ENCODE measurements at regions not wholly inside any gene's neighbourhood (a gene's known extent, or its start where the extent isn't known, plus 50 kb on each side); places are given as distances from the start of the nearest gene placed in this dataset.

GRCh38 chrX:151815398-151815797 is 80.9 kb downstream of the CNGA2 start (continued):
- TF ChIP-seq REST (IDR thresholded peaks at IDR 0.05; ENCODE audit: unreplicated experiment) = no peak

DNA sequence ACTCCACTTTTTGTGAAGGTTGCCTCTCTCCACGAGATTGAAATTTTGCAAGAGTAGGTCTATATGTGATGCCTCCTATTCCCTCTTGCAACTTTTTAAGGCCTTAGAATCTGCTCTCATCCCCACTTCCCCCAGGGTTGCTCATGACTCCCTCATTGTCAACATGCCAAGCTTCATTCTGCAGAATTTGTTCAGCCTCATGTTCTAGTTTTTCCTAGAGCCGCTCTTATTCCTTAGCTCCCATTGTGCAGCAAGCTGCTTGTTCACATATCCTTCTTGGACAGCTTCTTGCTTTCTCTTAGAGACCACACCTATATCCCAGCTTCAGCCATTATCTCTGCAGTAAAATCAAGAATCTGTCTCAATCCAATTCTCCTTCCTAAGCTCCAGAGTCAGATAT is 82.4 kb downstream of the CNGA2 start:
- Histone ChIP-seq H3K27ac (ENCODE audit: low read depth) (no peak overlapping the region), H4K20me1 (replicated peaks; ENCODE audit: insufficient read depth) (no peaks in the 10 kb centered on the region), H3K36me3 (ENCODE audit: insufficient read depth) (no peaks in the 10 kb centered on the region), H3K4me2 (no peak overlapping the region), H2AFZ (no peak overlapping the region), H3K27me3 (ENCODE audit: insufficient read depth) (no peaks in the 10 kb centered on the region), H3K4me1 (ENCODE audit: insufficient read depth) (no peaks in the 10 kb centered on the region), H3K4me3 (no peak overlapping the region), H3K9me2 (ENCODE audit: insufficient read depth) (no peaks in the 10 kb centered on the region), H3F3A (replicated peaks; ENCODE audit: low read depth) (no peaks in the 10 kb centered on the region), H3K79me2 (replicated peaks; ENCODE audit: insufficient read depth) (no peaks in the 10 kb centered on the region)
- H3K27ac Mint-ChIP-seq = no peak overlapping the region
- no peaks in the 10 kb centered on the region for H3K27me3 Mint-ChIP-seq (ENCODE audit: insufficient read depth, low read depth, poor library complexity)
- no peaks in the 10 kb centered on the region for H3K4me1 Mint-ChIP-seq
- ATAC-seq (no peak), DNase-seq (ENCODE audit: low spot score) (no peak)
- H3K9me3 Mint-ChIP-seq = no peaks in the 10 kb centered on the region
- no peak overlapping the region for H3K4me3 Mint-ChIP-seq
- no peaks in the 10 kb centered on the region for H3K36me3 Mint-ChIP-seq (ENCODE audit: low read depth)
- TF ChIP-seq JUNB (IDR thresholded peaks at IDR 0.05; ENCODE audit: unreplicated experiment) (no peak), REST (IDR thresholded peaks at IDR 0.05; ENCODE audit: unreplicated experiment) (no peak), STAT1 (IDR thresholded peaks at IDR 0.05; ENCODE audit: unreplicated experiment) (no peak), ZNF462 (CRISPR knock-in tag; IDR thresholded peaks at IDR 0.05) (no peak), POLR2AphosphoS5 (IDR thresholded peaks at IDR 0.05; ENCODE audit: low read depth) (no peak), ZNF331 (CRISPR knock-in tag; IDR thresholded peaks at IDR 0.05; ENCODE audit: low read depth) (no peak), ZNF114 (CRISPR knock-in tag; IDR thresholded peaks at IDR 0.05) (no peak), EZH2phosphoT487 (IDR thresholded peaks at IDR 0.05; ENCODE audit: unreplicated experiment) (no peak), EZH2 (IDR thresholded peaks at IDR 0.05; ENCODE audit: low read depth, unreplicated experiment) (no peak)
- TF ChIP-seq, protein P1, sequence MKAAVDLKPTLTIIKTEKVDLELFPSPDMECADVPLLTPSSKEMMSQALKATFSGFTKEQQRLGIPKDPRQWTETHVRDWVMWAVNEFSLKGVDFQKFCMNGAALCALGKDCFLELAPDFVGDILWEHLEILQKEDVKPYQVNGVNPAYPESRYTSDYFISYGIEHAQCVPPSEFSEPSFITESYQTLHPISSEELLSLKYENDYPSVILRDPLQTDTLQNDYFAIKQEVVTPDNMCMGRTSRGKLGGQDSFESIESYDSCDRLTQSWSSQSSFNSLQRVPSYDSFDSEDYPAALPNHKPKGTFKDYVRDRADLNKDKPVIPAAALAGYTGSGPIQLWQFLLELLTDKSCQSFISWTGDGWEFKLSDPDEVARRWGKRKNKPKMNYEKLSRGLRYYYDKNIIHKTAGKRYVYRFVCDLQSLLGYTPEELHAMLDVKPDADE (IDR thresholded peaks at IDR 0.05) = no peak

Measured in GM23338 (cell line).